ENCODE measurements at regions not wholly inside any gene's neighbourhood (a gene's known extent, or its start where the extent isn't known, plus 50 kb on each side); places are given as distances from the start of the nearest gene placed in this dataset.

DNA sequence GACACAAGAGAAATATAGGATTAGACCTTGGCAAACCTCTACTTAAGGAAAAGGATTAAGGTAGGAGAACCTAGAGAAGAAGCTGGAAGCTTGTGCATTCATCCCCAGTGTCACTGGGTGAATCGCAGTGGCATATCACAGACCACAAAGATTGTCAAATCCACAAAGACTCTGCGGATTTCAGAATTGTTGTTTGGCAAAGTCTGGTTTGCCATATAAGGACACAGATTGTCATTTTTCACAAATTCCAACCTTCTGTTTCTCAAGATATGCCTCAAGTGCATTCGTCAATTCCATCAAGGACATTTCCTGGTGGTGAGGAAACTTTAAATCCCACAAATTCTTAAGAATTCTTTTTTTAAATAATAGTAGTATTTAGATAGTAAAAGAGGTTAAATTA is 395.1 kb upstream of the PAPPA start:
- TF ChIP-seq, protein P1, sequence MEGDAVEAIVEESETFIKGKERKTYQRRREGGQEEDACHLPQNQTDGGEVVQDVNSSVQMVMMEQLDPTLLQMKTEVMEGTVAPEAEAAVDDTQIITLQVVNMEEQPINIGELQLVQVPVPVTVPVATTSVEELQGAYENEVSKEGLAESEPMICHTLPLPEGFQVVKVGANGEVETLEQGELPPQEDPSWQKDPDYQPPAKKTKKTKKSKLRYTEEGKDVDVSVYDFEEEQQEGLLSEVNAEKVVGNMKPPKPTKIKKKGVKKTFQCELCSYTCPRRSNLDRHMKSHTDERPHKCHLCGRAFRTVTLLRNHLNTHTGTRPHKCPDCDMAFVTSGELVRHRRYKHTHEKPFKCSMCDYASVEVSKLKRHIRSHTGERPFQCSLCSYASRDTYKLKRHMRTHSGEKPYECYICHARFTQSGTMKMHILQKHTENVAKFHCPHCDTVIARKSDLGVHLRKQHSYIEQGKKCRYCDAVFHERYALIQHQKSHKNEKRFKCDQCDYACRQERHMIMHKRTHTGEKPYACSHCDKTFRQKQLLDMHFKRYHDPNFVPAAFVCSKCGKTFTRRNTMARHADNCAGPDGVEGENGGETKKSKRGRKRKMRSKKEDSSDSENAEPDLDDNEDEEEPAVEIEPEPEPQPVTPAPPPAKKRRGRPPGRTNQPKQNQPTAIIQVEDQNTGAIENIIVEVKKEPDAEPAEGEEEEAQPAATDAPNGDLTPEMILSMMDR (IDR thresholded peaks at IDR 0.05): no peak
- no peak for TF ChIP-seq POLR2AphosphoS5 (IDR thresholded peaks at IDR 0.05; ENCODE audit: low read depth, low read length)
- no peak for TF ChIP-seq TCF7L2 (IDR thresholded peaks at IDR 0.05; ENCODE audit: low read depth, low read length)
